A549 (cell line): ENCODE measurements at regions not wholly inside any gene's neighbourhood (a gene's known extent, or its start where the extent isn't known, plus 50 kb on each side); places are given as distances from the start of the nearest gene placed in this dataset.
A peak's percentile ranks its signal among the peaks of the same experiment; 100 is the strongest.

Experiments
- ATAC-seq, 2 experiments: fragments of 200-7000 bp in 1 of 2; fragments of >200 bp in 1 of 2; cut with Nextera tagmentation in 1 of 2; cut with Tn5 transposase in 1 of 2; 3 replicates each; pipeline versions ENCODE4 v1.8.0 to v1.9.1; 2018 to 2020; ENCODE audit warnings: mild to moderate bottlenecking in 1 of 2, moderate library complexity in 1 of 2
- CTCF ChIA-PET: fragments of 300-600 bp; sonication (Branson Sonifier 250); formaldehyde crosslinking; extraction: SDS; loops from one replicate; lab custom pipeline; 2021; ENCODE audit warnings: antibody characterized with exemption, inconsistent platforms; lab: Yijun Ruan, JAX
- POLR2A ChIA-PET: fragments of 350-600 bp; formaldehyde crosslinking; extraction: SDS; loops from one replicate; lab custom pipeline; 2021; ENCODE audit warnings: antibody characterized with exemption, inconsistent platforms; lab: Yijun Ruan, JAX
- DNase-seq, 2 experiments: peaks; one replicate each; pipeline versions ENCODE4 v3.0.0 to v3.0.0-alpha.2; 2011 to 2016; ENCODE audit warnings: low read depth in 1 of 2, low spot score in 1 of 2
- FAIRE-seq: peaks from 2 replicates; lab custom pipeline; 2011; peaks lifted over from hg19 to GRCh38; lab: Jason Lieb, UNC
- H3K27ac ChIP-seq, 2 experiments: fragments of >200 bp; sonication (Bioruptor Twin); formaldehyde crosslinking; 3 replicates each; pipeline ENCODE4 v1.5.1; 2016 to 2017
- H3K4me1 ChIP-seq: fragments of >200 bp; sonication (Bioruptor Twin); formaldehyde crosslinking; 3 replicates; pipeline ENCODE4 v1.6.1; 2016
- H3K4me2 ChIP-seq: fragments of >200 bp; sonication (Bioruptor Twin); formaldehyde crosslinking; 3 replicates; pipeline ENCODE4 v1.6.1; 2016
- H3K4me3 ChIP-seq: fragments of >200 bp; sonication (Bioruptor Twin); formaldehyde crosslinking; 3 replicates; pipeline ENCODE4 v1.5.1; 2016
- H3K9me3 ChIP-seq: fragments of >200 bp; sonication (Bioruptor Twin); formaldehyde crosslinking; 3 replicates; pipeline ENCODE4 v1.6.1; 2016
- BHLHE40 ChIP-seq: IDR thresholded peaks from 2 replicates; pipeline ENCODE4 v1.6.1; 2012; ENCODE audit warnings: low read depth, low read length, inconsistent platforms
- EHMT2 ChIP-seq: fragments of 200-600 bp; sonication (generic); IDR thresholded peaks from 2 replicates; pipeline ENCODE4 v1.6.1; 2016; ENCODE audit warnings: antibody characterized with exemption, low read depth, mild to moderate bottlenecking, moderate library complexity
- FOSL2 ChIP-seq, 2 experiments: fragments of 450-650 bp in 1 of 2; fragments of >200 bp in 1 of 2; sonication (Bioruptor Twin) in 1 of 2; formaldehyde crosslinking; IDR thresholded peaks; 2 replicates each; pipeline versions ENCODE4 v1.5.0 to v1.6.1; 2016 to 2020; ENCODE audit warnings: mild to moderate bottlenecking in 1 of 2, moderate library complexity in 1 of 2
- FOXS1 ChIP-seq: fragments of 250-450 bp; sonication (Bioruptor Pico); IDR thresholded peaks from 2 replicates; pipeline ENCODE4 v1.5.0; 2020; ENCODE audit warnings: mild to moderate bottlenecking, moderate library complexity
- GATA3 ChIP-seq: IDR thresholded peaks from 2 replicates; pipeline ENCODE4 v1.6.1; 2012; ENCODE audit warnings: borderline replicate concordance
- HOXB5 ChIP-seq: fragments of 250-450 bp; sonication (Bioruptor Pico); IDR thresholded peaks from 2 replicates; pipeline ENCODE4 v1.5.0; 2020; ENCODE audit warnings: mild to moderate bottlenecking, moderate library complexity
- JUN ChIP-seq, 2 experiments: fragments of >200 bp; sonication (Bioruptor Twin); formaldehyde crosslinking; IDR thresholded peaks; 2 replicates in 1 of 2; 3 replicates in 1 of 2; pipeline ENCODE4 v1.6.1; 2016 to 2017
- JUNB ChIP-seq: fragments of >200 bp; sonication (Bioruptor Twin); formaldehyde crosslinking; IDR thresholded peaks from 2 replicates; pipeline ENCODE4 v1.6.1; 2016
- MYC ChIP-seq: IDR thresholded peaks from 2 replicates; pipeline ENCODE4 v1.6.1; 2012; ENCODE audit warnings: mild to moderate bottlenecking, inconsistent platforms, low read length, improper control_type of control experiment, borderline replicate concordance
- NFE2L2 ChIP-seq: fragments of 150-350 bp; conservative IDR thresholded peaks from 2 replicates; pipeline ENCODE4 v1.6.1; 2014; ENCODE audit warnings: low read length
- RAD21 ChIP-seq, 2 experiments: fragments of >200 bp in 1 of 2; sonication (Bioruptor Twin) in 1 of 2; formaldehyde crosslinking in 1 of 2; IDR thresholded peaks in 1 of 2; conservative IDR thresholded peaks in 1 of 2; 2 replicates in 1 of 2; 3 replicates in 1 of 2; pipeline ENCODE4 v1.6.1; 2012 to 2018; ENCODE audit warnings: inconsistent platforms in 1 of 2
- RFX5 ChIP-seq: fragments of 450-650 bp; IDR thresholded peaks from 2 replicates; pipeline ENCODE4 v1.7.1; 2014; ENCODE audit warnings: antibody characterized with exemption, mild to moderate bottlenecking, moderate library complexity
- RNF2 ChIP-seq: fragments of 200-600 bp; sonication (generic); IDR thresholded peaks from 2 replicates; pipeline ENCODE4 v1.6.1; 2016; ENCODE audit warnings: low read depth, mild to moderate bottlenecking, antibody characterized with exemption, moderate library complexity, borderline replicate concordance
- SREBF2 ChIP-seq: fragments of 450-650 bp; IDR thresholded peaks from 2 replicates; pipeline ENCODE4 v1.6.1; 2014; ENCODE audit warnings: mild to moderate bottlenecking, moderate library complexity
- TFCP2L1 ChIP-seq: fragments of 250-450 bp; sonication (Bioruptor Pico); IDR thresholded peaks from 2 replicates; pipeline ENCODE4 v1.5.0; 2021; ENCODE audit warnings: mild to moderate bottlenecking
- ZC3H11A ChIP-seq: fragments of 450-650 bp; IDR thresholded peaks from 2 replicates; pipeline ENCODE4 v1.6.1; 2014; ENCODE audit warnings: antibody characterized with exemption, mild to moderate bottlenecking
- ZNF302 ChIP-seq: fragments of 250-450 bp; sonication (Bioruptor Pico); IDR thresholded peaks from 2 replicates; pipeline ENCODE4 v1.9.0; 2021; ENCODE audit warnings: inconsistent platforms, mild to moderate bottlenecking, moderate library complexity
- TF ChIP-seq, protein P1 (sequence below): IDR thresholded peaks from 2 replicates; pipeline ENCODE4 v1.6.1; 2012
- TF ChIP-seq, protein P2 (sequence below): IDR thresholded peaks from 2 replicates; pipeline ENCODE4 v1.6.1; 2012; ENCODE audit warnings: low read depth, borderline replicate concordance
- TF ChIP-seq, protein P3 (sequence below): IDR thresholded peaks from 2 replicates; pipeline ENCODE4 v1.6.1; 2012
- TF ChIP-seq, protein P4 (sequence below): fragments of 250-450 bp; sonication (Bioruptor Pico); IDR thresholded peaks from 2 replicates; pipeline ENCODE4 v1.5.0; 2021; ENCODE audit warnings: mild to moderate bottlenecking, moderate library complexity, borderline replicate concordance
- TF ChIP-seq, protein P5 (sequence below): fragments of >200 bp; sonication (Bioruptor Twin); formaldehyde crosslinking; IDR thresholded peaks from 3 replicates; pipeline ENCODE4 v1.5.1; 2016
- TF ChIP-seq, protein P6 (sequence below): fragments of 450-650 bp; IDR thresholded peaks from 2 replicates; pipeline ENCODE4 v1.6.1; 2014; ENCODE audit warnings: antibody characterized with exemption

DNA sequence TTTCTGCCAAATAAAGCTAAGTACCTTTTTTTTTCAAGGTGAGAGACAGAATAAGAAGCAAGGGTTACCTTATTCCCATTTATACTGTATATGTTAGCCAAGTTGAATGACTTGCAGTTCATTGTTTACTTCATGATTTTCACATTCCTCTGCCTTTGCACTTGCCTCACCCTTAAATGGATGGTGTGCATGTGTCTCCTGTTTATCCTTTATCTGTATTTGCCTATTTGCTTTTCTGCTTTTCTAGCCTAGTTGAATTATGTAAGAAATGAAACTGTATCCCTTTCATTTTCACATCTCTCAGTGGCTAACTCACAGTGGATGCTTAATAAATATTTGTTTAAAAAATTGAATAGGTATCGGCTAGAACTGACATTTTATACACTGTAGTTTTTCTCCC, 200.8 kb upstream of the ST8SIA4 start (continued):
- no peak for TF ChIP-seq HOXB5 (CRISPR knock-in tag)
- peak; percentile 35 to 60; a peak in 4 of 5 replicates for TF ChIP-seq RAD21 (conservative IDR thresholded peaks at IDR 0.05 in 1 of 2, IDR thresholded peaks at IDR 0.05 in 1 of 2)
- TF ChIP-seq BHLHE40, result no peak
- TF ChIP-seq MYC, result no peak
- TF ChIP-seq NFE2L2, result peak; percentile 89
- no peak for TF ChIP-seq TFCP2L1 (CRISPR knock-in tag)
- TF ChIP-seq SREBF2, result no peak
- no peak for TF ChIP-seq FOSL2 (IDR thresholded peaks at IDR 0.05)
- TF ChIP-seq FOSL2 (CRISPR knock-in tag; IDR thresholded peaks at IDR 0.05), result peak; percentile 58
- TF ChIP-seq, protein P1, sequence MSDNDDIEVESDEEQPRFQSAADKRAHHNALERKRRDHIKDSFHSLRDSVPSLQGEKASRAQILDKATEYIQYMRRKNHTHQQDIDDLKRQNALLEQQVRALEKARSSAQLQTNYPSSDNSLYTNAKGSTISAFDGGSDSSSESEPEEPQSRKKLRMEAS, result peak; percentile 72
- TF ChIP-seq GATA3, result peak; percentile 95
- TF ChIP-seq ZC3H11A, result no peak
- TF ChIP-seq, protein P2, sequence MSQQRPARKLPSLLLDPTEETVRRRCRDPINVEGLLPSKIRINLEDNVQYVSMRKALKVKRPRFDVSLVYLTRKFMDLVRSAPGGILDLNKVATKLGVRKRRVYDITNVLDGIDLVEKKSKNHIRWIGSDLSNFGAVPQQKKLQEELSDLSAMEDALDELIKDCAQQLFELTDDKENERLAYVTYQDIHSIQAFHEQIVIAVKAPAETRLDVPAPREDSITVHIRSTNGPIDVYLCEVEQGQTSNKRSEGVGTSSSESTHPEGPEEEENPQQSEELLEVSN, result no peak
- no peak for TF ChIP-seq EHMT2
- TF ChIP-seq, protein P3, sequence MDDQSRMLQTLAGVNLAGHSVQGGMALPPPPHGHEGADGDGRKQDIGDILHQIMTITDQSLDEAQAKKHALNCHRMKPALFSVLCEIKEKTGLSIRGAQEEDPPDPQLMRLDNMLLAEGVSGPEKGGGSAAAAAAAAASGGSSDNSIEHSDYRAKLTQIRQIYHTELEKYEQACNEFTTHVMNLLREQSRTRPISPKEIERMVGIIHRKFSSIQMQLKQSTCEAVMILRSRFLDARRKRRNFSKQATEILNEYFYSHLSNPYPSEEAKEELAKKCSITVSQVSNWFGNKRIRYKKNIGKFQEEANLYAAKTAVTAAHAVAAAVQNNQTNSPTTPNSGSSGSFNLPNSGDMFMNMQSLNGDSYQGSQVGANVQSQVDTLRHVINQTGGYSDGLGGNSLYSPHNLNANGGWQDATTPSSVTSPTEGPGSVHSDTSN, result no peak
- no peak for TF ChIP-seq ZNF302 (CRISPR knock-in tag)
- TF ChIP-seq RFX5, result no peak
- TF ChIP-seq, protein P4, sequence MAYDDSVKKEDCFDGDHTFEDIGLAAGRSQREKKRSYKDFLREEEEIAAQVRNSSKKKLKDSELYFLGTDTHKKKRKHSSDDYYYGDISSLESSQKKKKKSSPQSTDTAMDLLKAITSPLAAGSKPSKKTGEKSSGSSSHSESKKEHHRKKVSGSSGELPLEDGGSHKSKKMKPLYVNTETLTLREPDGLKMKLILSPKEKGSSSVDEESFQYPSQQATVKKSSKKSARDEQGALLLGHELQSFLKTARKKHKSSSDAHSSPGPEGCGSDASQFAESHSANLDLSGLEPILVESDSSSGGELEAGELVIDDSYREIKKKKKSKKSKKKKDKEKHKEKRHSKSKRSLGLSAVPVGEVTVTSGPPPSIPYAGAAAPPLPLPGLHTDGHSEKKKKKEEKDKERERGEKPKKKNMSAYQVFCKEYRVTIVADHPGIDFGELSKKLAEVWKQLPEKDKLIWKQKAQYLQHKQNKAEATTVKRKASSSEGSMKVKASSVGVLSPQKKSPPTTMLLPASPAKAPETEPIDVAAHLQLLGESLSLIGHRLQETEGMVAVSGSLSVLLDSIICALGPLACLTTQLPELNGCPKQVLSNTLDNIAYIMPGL (CRISPR knock-in tag), result no peak
- TF ChIP-seq RNF2, result no peak
- TF ChIP-seq JUN (IDR thresholded peaks at IDR 0.05), result peak; percentile 71 to 80; a peak in 3 of 5 replicates
- TF ChIP-seq FOXS1 (CRISPR knock-in tag), result no peak
- TF ChIP-seq, protein P5, sequence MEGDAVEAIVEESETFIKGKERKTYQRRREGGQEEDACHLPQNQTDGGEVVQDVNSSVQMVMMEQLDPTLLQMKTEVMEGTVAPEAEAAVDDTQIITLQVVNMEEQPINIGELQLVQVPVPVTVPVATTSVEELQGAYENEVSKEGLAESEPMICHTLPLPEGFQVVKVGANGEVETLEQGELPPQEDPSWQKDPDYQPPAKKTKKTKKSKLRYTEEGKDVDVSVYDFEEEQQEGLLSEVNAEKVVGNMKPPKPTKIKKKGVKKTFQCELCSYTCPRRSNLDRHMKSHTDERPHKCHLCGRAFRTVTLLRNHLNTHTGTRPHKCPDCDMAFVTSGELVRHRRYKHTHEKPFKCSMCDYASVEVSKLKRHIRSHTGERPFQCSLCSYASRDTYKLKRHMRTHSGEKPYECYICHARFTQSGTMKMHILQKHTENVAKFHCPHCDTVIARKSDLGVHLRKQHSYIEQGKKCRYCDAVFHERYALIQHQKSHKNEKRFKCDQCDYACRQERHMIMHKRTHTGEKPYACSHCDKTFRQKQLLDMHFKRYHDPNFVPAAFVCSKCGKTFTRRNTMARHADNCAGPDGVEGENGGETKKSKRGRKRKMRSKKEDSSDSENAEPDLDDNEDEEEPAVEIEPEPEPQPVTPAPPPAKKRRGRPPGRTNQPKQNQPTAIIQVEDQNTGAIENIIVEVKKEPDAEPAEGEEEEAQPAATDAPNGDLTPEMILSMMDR, result no peak
- TF ChIP-seq JUNB, result peak; percentile 68
- TF ChIP-seq, all 56 proteins: peak for 12

DNA sequence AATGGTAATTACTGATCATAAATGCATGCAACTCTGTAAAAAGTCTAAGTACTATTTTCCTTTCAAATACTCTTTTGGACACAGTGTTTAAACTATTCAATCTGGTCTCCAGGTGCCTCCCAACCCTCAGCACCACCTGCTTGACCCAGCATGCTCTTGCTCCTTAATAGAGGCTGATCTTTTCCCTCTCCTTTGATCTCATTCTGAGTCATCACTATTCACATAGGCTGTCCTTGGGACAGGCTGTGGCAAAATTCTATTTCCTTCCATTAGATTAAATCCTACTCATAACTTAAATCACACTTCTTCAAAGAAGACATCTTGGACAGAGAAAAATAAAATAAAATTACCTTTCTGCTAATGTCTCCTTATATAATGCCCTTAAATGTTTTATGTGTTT, 199.4 kb upstream of the ST8SIA4 start:
- peak overlapping the region; percentile 80 to 87 for H3K27ac ChIP-seq
- FAIRE-seq, result no peak
- POLR2A ChIA-PET, result no interaction called here
- H3K4me2 ChIP-seq, result peak overlapping the region; percentile 58
- peak; percentile 21 to 71 for DNase-seq
- TF ChIP-seq, protein P6, sequence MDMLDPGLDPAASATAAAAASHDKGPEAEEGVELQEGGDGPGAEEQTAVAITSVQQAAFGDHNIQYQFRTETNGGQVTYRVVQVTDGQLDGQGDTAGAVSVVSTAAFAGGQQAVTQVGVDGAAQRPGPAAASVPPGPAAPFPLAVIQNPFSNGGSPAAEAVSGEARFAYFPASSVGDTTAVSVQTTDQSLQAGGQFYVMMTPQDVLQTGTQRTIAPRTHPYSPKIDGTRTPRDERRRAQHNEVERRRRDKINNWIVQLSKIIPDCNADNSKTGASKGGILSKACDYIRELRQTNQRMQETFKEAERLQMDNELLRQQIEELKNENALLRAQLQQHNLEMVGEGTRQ, result no peak
- TF ChIP-seq FOSL2 (IDR thresholded peaks at IDR 0.05), result no peak
- peak; percentile 73 for TF ChIP-seq FOSL2 (CRISPR knock-in tag; IDR thresholded peaks at IDR 0.05)
- TF ChIP-seq, protein P1, result peak; percentile 53; the same call in 1 of the 2 replicates
- peak; percentile 25; the same call in 1 of the 2 replicates for TF ChIP-seq JUNB
- CTCF ChIA-PET, result no interaction called here
- H3K9me3 ChIP-seq, result 0 out of 3 replicates have a peak, but pooled peaks cover 3% of the 10 kb centered on the region
- H3K4me3 ChIP-seq, result no peak overlapping the region
- peak; percentile 70 to 74; a peak in 3 of 6 replicates for ATAC-seq
- H3K4me1 ChIP-seq, result peaks cover 39% of the 10 kb centered on the region
